ENCODE measurements at regions not wholly inside any gene's neighbourhood (a gene's known extent, or its start where the extent isn't known, plus 50 kb on each side); places are given as distances from the start of the nearest gene placed in this dataset.
A peak's percentile ranks its signal among the peaks of the same experiment; 100 is the strongest.
"Not testable (repeated sequence)": the region's sequence is repeated elsewhere in the genome, so short reads cannot be mapped to it uniquely, and the experiment has no call there.

- no peak for DNase-seq (ENCODE audit: low spot score)
Measured at GRCh38 chr1:222948079-222948478, 133.2 kb downstream of the DISP1 start.

GRCh38 chr1:222950892-222951291 lies 136.1 kb downstream of the DISP1 start:
- DNase-seq (ENCODE audit: low spot score): no peak

DNA sequence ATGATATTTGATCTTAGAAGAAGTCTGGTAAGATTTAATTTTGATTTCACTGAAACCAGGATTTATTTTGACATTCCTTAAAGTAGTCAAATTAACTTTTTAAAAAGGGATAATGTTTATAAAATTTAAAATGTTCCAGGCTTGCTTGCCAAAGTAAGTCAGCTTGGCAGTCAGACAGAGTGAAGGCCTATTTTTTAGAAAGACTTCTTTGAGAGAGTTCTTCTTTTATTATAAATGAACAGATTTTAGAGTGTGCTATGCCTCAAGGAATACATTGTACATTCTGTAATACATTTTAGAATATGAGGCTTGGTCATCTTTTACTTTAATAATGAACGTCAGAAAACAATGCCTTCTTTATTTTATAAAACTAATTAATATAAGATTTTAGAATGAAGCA lies 138.7 kb downstream of the DISP1 start:
- DNase-seq (ENCODE audit: low spot score): peak; percentile 45

- no peak for DNase-seq (ENCODE audit: low spot score)
Measured at GRCh38 chr1:222955964-222956363, 141.1 kb downstream of the DISP1 start.

DNA sequence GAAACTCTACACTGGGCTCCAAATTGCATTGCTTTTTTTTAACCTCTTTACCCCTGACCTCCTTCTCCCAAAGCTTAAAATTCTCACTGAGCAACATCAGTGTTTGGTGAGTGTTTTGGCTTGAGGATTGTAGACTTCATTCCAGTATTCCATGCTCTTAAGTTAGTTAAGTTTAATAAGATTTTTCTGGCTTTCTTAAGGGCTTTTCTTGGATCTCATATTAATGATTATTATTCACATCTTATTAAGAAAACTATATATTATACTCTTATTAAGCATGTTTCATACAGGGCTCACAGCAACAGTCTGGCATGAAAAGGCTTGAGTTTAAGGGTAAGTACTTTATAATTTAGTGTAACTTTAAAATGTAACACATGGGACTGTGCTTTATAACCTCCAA lies 141.8 kb downstream of the DISP1 start:
- DNase-seq (ENCODE audit: low spot score): no peak

GRCh38 chr1:222967466-222968240 lies 152.8 kb downstream of the DISP1 start:
- peak; percentile 75 for DNase-seq (ENCODE audit: low spot score)

GRCh38 chr1:222970040-222970439 lies 155.2 kb downstream of the DISP1 start:
- DNase-seq (ENCODE audit: low spot score): peak; percentile 32

GRCh38 chr1:222970711-222971110 lies 155.9 kb downstream of the DISP1 start:
- no peak for DNase-seq (ENCODE audit: low spot score)

GRCh38 chr1:222971146-222971545 lies 156.3 kb downstream of the DISP1 start:
- DNase-seq (ENCODE audit: low spot score): no peak

- no peak for DNase-seq (ENCODE audit: low spot score)
Measured at GRCh38 chr1:222973561-222973960, 158.7 kb downstream of the DISP1 start.

GRCh38 chr1:222974496-222974895 lies 159.7 kb downstream of the DISP1 start:
- peak; percentile 94 for DNase-seq (ENCODE audit: low spot score)

DNA sequence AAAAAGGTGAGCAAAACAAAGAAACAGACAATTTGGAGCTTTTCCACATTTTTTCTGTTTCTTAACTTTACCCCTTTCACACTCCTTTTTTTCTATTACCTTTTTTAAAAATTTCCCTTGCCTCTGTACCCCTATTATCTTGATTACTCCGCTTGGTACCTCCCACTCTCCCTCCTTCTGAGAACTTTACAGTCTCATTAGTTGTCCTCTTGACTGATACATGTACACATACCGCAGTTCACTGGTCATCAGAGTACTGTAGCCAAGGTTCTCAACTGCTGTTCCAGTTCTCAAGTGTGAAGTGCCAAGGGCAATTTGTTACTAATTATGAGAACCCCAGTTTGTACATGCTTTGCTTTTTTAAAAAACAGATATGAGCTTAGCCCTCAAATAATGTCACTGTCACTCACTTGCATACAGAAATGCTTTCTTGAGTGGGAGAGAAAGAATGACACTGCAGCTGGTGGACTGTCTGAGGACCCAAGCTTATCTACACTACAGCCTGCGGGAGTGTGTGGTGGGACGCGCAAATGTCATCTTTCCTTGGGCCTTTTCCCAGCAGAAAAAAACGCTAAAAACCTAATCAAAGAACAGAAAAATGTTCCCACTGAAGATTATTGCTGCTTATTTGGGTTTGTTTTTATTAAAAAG lies 160.8 kb downstream of the DISP1 start:
- DNase-seq (ENCODE audit: low spot score): no peak

DNA sequence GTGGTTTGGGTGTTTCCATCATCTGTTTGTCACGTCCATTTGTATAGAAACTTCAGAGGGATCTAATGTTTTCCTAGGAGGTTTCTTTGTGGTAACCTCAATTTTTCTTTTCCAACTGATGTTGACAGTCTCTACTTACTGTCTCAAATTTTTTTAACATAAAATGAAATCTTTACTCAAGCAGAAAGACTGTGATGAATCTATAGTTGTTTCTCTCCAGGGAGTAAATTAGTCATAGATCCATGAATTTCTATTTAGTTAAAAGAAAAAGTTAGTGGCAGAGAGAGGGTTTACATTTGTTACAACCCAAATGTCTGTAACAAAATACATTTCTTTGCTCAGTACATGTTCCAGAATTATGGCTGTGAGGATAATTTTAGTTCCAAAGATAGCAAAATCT lies 161.6 kb downstream of the DISP1 start:
- DNase-seq (ENCODE audit: low spot score): no peak

GRCh38 chr1:222977294-222977693 lies 162.5 kb downstream of the DISP1 start:
- DNase-seq (ENCODE audit: low spot score): not testable (repeated sequence)

- no peak for DNase-seq (ENCODE audit: low spot score)
Measured at GRCh38 chr1:222979561-222979960, 163.5 kb downstream of the TLR5 start.

DNA sequence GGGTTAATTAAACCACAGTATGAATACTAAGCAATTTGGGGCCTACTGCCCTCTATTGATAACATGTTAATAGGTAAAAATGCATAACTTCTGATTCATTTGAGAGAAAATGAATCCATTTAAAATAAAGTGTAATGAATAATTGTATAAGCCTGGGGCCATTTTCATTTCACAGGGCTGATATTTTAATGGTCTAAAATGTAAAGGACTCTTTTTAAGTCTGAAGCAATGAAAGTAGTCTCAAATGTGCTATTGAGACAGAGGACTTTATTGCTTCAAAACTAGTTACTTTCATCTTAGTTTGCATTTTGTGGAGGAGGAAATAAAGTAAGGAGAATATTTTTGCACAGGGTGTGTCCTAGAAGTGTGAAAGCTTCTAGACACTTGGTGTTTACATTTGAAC lies 155.4 kb downstream of the TLR5 start:
- DNase-seq (ENCODE audit: low spot score): no peak

GRCh38 chr1:222989443-222989842 lies 153.6 kb downstream of the TLR5 start:
- DNase-seq (ENCODE audit: low spot score): no peak

DNA sequence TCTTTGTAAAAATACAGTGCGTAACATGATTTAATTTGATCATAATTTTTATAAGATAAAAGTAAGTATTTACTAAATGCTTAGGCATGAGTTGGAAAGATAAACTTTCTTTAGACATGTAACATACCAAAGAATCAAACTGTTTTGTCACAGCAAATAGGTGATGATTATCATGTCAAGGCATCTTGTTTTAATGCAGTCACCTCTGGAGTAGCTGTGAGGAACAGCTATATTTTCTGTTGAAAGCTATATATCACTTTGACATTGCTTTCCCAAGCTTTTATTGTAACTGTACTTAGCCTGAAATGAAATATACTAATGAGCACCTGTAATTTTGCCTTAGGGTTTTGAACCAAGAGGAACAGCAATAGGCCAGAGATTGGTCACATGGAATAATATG lies 151.9 kb downstream of the TLR5 start:
- DNase-seq (ENCODE audit: low spot score): no peak

- no peak for DNase-seq (ENCODE audit: low spot score)
Measured at GRCh38 chr1:222991908-222992307, 151.1 kb downstream of the TLR5 start.

- DNase-seq (ENCODE audit: low spot score): peak; percentile 36
Measured at GRCh38 chr1:222994511-222995235, 148.4 kb downstream of the TLR5 start.

DNA sequence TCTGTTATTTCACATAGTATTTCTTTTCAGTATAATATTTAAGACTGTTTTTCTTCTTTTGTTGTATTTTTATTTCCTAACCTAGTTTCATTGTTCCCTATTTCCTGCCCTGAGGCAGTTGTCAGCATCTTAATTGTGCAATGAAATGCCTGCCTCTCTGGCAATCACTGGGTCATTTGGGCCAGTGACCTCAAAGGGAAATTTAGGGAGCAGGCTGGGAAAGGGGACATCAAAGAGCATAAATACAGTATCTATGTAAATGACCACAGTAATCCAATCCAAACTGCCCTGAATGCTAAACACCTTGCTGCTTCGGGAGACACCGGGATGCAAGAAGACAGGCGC lies 147.8 kb downstream of the TLR5 start:
- DNase-seq (ENCODE audit: low spot score): no peak

DNA sequence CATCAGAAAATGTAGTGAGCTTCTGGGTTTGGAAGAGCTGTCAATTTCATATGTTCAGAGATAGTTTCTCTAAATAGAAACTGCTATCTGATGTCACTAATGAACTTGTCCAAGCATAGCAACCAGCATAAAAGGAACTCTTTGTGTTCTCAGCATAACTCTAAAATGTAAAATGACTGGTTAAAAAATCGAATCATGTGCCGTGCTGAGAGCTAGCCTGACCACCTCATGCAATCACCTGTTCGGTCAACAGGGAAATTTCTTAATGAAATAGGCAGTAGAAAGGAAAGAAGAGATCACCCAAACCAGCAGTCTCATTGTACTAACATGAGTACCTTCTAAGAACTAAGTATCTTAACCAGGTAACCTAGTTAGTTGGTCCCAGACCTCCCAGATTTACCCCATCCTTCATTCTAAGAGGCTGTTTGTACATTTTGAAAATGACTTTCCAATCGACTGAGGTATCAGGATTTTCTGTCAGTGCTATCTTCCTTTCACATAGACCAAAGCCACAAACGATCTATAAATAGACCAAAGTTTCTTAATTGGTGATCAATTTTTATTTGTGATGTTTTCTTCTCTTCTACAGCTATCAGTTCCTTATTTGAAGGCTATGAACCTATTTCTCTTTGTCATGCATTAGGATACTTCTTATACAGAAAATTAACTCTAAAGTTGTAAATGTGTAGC lies 147.3 kb downstream of the TLR5 start:
- DNase-seq (ENCODE audit: low spot score): no peak
